ENCODE measurements at regions not wholly inside any gene's neighbourhood (a gene's known extent, or its start where the extent isn't known, plus 50 kb on each side); places are given as distances from the start of the nearest gene placed in this dataset.

DNA sequence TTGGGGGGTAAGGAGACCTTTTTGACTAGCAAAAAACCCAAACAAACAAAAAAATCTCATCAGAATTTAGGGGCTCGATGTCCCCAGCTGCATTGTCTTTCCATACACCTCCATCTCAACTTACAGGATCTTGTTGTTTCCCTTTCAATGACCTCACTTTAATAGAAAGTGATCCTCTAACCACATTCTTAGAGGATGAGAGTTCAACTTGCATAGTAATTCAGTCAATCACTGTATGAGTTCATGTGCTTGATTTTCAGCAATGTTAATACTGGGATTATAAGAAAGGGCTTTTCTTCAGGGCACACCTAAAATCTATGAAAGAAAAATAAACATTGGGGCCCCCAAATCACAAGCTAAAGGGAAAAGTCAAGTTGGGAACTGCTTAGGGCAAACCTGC is 1512.0 kb downstream of the SLITRK1 start:
- no peak for DNase-seq (ENCODE audit: low spot score)

DNA sequence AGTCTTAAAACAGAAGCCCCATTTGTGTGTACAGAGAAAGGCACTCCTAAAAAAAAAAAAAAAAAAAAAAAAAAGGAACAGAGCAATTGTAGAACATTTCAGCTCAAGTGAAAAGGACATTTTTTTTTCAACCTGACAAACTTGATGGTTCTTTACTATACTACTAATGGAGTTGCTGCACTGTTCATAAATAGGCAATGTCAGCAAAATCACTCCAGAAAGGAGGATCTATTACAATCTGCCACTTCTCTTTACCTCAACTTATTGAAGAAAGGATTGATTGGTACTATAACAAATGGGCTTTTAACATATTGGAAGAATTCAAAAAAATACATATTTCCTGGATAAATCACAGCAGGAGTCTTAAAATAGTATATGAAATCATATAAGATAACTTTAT is 1517.7 kb downstream of the SLITRK1 start:
- no peak for DNase-seq (ENCODE audit: low spot score)

GRCh38 chr13:82358284-82358683 is 1524.0 kb downstream of the SLITRK1 start:
- DNase-seq (ENCODE audit: low spot score): no peak

- DNase-seq (ENCODE audit: low spot score): peak; percentile 5
These were observed 1525.4 kb downstream of the SLITRK1 start for GRCh38 chr13:82356667-82357410.

DNA sequence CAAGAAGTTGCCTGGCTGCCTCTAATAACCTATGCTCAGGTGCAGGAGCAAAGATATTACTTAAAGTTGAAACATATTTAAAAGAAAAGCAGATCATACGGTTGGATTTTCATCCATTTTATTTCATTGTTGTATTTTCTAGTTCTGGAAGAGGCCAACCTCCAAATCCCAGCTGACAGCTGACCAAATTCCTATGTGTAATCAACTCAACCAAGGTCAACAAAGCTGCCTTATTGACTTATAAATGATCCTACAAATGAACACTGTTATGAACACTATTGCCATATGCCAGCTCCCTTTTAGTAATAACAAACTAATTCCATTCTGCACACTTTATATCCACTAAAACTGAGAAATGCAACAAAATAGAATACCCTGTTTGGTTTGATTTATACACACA is 1537.4 kb downstream of the SLITRK1 start:
- DNase-seq (ENCODE audit: low spot score): no peak

GRCh38 chr13:82341116-82341515 is 1541.2 kb downstream of the SLITRK1 start:
- DNase-seq (ENCODE audit: low spot score): no peak

DNA sequence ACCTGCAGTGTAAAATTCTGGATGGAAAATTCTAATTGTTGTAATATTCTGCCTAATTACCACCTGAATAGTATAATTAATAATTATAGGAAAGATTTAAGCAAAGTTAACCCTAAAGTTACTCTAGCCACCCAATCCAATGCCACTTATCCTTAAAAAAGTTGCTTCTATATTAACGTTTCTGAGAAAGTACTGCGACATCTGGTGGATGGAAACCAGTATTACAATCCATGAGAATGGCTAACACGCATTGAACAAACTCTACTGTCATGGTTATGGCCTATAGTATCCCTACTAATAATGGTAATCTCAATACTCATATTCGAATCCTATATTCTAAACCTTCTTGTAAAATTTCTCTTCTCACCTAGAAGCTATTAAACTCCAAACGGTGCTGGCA is 1551.8 kb downstream of the SLITRK1 start:
- DNase-seq (ENCODE audit: low spot score): no peak

GRCh38 chr13:82323101-82323500 is 1559.2 kb downstream of the SLITRK1 start:
- DNase-seq (ENCODE audit: low spot score): no peak

GRCh38 chr13:82305588-82305987 is 1576.7 kb downstream of the SLITRK1 start:
- DNase-seq (ENCODE audit: low spot score): no peak

GRCh38 chr13:82298106-82298505 is 1584.2 kb downstream of the SLITRK1 start:
- no peak for DNase-seq (ENCODE audit: low spot score)

- no peak for DNase-seq (ENCODE audit: low spot score)
These were observed 1588.0 kb downstream of the SLITRK1 start for GRCh38 chr13:82294226-82294625.

GRCh38 chr13:82292334-82292733 is 1589.9 kb downstream of the SLITRK1 start:
- DNase-seq (ENCODE audit: low spot score): no peak

- no peak for DNase-seq (ENCODE audit: low spot score)
These were observed 1590.4 kb downstream of the SLITRK1 start for GRCh38 chr13:82291852-82292251.

DNA sequence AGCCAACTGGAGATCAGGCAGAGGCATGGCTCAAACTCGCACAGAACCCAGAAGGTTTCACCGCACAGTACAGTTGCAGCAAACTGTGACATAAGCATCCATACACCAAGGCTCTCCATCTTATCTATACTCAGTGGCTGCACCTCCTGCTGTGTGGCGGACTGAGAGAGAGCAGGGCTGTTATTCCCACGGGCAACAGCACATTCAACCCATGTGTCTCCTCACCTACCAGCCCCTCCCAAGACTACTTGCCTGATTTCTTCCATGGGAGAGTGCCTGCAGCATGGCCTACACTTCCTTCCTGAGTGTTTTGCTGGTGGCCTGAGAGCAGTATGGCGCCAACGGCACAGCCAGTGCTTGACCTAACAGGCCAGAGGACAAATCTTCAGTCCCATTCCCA is 1606.6 kb downstream of the SLITRK1 start:
- DNase-seq (ENCODE audit: low spot score): no peak

DNA sequence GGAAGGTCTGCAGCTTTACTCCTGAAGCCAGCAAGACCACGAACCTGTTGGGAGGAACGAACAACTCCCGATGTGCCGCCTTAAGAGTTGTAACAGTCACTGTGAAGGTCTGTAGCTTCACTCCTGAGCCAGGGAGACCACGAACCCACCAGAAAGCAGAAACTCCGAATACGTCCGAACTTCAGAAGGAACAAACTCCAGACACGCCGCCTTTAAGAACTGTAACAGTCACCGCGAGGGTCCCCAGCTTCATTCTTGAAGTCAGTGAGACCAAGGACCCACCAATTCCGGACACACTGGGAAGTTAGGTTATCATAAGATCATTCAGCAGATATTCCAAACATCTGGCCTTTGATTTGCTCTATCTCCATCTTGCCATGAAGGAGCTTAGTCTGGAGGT is 1623.0 kb downstream of the SLITRK1 start:
- no peak for DNase-seq (ENCODE audit: low spot score)

DNA sequence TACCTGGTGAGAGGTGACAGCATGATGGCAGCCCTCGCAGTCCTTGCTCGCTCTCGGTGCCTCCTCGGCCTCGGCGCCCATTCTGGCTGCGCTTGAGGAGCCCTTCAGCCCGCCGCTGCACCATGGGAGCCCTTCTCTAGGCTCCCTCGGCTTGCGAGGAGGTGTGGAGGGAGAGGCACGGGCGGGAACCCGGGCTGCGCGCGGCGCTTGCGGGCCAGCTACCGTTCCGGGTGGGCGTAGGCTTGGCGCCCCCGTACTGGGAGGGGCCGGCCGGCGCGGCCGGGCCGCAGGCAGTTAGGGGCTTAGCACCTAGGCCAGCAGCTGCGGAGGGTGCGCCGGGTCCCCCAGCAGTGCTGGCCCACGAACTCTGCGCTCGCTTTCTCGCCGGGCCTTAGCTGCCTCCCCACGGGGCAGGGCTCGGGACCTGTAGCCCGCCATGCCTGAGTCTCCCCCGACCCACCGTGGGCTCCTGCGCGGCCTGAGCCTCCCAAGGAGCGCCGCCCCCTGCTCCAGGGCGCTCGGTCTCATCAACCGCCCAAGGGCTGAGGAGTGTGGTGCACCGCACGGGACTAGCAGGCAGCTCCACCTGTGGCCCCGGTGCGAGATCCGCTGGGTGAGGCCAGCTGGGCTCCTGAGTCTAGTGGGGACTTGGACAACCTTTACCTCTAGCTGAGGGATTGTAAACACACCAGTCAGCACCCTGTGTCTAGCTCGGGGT is 1624.3 kb downstream of the SLITRK1 start:
- no peak for DNase-seq (ENCODE audit: low spot score)

DNA sequence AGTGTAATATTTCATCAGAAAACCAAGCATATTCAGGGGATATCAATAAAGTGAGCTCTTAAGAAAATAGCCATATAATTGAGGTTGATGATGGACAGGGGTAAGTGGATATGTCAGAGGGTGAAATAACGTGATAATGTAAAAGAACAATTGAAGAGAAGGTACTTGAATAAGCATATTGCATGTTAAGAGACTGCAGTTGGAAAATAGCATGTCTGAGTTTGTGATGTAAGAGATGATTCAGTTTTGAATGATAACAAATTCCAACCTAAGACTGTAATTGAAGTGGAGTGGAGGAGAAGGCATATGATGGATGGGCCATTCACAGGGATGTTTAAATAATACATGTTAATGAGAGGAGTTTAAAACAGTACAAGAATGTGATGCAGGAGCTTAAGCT is 1633.5 kb downstream of the SLITRK1 start:
- no peak for DNase-seq (ENCODE audit: low spot score)

- no peak for DNase-seq (ENCODE audit: low spot score)
These were observed 1636.4 kb downstream of the SLITRK1 start for GRCh38 chr13:82245860-82246259.

DNA sequence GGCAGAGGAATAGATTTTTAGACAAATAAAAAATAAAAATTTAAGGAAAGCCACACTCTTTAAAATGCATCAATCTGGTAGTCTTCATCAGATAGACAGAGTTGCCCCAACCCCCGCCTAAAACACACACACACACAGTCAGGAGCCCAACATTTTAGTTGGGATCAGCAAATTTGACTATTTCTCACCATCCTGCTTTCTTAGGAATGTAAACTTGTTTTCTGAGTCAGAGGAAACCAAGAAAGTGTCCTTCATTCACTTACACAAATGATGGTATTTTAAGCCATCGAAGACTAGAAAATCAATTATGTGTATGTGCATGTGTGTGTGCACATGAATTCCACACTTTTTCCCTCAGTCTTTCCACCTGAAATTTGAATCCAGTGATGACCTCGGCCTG is 1657.5 kb downstream of the SLITRK1 start:
- no peak for DNase-seq (ENCODE audit: low spot score)

GRCh38 chr13:82221621-82222020 is 1660.7 kb downstream of the SLITRK1 start:
- no peak for DNase-seq (ENCODE audit: low spot score)

DNA sequence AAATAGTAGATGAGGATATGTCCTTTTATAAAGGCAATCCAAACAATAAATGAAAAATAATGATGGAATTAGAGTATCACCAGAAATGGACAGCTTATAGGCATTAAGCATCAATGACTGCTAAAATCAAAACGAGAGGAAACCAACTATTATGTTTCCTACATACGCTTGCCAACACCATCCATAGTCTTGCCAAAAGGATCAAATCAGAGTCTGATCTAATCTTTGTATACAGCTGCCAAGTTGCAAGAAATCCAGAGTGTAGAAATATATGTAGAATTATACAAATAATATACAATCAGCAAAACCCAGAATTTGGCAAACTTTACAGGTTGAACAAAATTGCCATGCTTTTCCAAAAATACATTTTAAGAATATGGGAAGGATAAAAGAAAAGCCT is 1661.6 kb downstream of the SLITRK1 start:
- DNase-seq (ENCODE audit: low spot score): no peak

DNA sequence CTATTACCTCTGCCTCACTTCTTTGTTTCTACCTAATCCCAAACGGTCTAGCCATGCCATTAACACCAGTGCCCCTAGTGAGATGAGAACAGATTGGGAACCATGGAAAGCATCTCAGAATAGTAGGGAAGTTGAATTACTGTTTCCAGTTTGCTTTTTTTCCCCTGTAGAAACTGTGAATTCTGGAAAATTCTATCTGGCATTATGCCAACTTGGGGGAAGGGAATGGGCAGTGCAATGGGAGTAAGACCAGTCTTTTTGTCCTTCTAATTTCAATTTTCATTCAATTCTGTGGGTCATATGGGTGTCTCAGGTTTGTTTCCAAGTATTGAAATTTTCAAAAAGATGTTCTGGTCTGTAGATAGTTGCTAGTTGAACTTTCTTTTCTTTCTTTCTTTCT is 1666.1 kb downstream of the SLITRK1 start:
- no peak for DNase-seq (ENCODE audit: low spot score)

- DNase-seq (ENCODE audit: low spot score): no peak
These were observed 1667.9 kb downstream of the SLITRK1 start for GRCh38 chr13:82214341-82214740.

DNA sequence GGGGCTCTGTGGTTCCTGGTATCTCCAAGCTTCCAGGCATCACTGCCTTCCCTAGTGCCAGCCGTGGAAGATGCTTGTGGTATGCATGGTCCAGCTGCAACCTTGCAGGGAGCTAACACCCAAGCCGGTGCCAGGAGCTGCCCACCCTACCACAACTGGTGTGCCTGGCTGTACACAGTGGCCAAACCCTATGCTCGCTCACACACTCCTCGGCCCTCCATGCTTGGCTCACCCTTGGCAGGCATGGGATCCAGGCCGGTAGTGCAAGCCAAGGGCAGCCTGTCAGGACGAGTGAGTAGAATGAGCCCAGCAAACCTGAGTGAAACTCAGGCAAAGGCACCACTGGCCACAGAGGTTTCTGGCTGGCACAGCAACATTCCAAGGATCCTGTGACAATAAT is 1676.0 kb downstream of the SLITRK1 start:
- DNase-seq (ENCODE audit: low spot score): no peak
